Left ventricle myocardium superior (tissue), 1 donor: ENCODE measurements at regions not wholly inside any gene's neighbourhood (a gene's known extent, or its start where the extent isn't known, plus 50 kb on each side); places are given as distances from the start of the nearest gene placed in this dataset.
"Not testable (repeated sequence)": the region's sequence is repeated elsewhere in the genome, so short reads cannot be mapped to it uniquely, and the experiment has no call there.

Experiments used
- ATAC-seq: fragments of 200-7000 bp; cut with Tn5 transposase; one replicate; pipeline ENCODE4 v1.9.1; 2020; ENCODE audit warnings: mild to moderate bottlenecking, moderate library complexity
- DNase-seq: peaks from one replicate; pipeline ENCODE4 v3.0.0-alpha.2; 2020
- intact Hi-C: fragments of 100-400 bp; cut with micrococcal nuclease; formaldehyde crosslinking; loops from one replicate; pipeline ENCODE4 v1.11.0; 2022
- donor health status: DM: no; HTN: yes; CAD: no; lungs with severe emphysema.

GRCh38 chr1:220942278-220942677 lies 63.0 kb downstream of the HLX start:
- DNase-seq (no peak), ATAC-seq (no peak)
- intact Hi-C loops, result no loop called here

DNA sequence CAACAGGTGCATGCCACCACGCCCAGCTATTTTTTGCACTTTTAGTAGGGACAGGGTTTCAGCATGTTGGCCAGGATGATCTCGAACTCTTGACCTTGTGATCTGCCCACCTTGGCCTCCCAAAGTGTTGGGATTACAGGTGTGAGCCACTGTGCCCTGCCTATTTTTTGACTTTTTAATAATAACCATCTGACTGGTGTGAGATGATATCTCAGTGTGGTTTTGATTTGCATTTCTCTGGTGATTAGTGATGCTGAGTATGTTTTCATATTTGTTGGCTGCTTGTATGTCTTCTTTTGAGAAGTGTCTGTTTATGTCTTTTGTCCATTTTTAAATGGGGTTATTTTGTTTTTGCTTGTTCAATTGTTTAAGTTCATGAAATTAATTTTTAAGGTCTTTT lies 63.7 kb downstream of the HLX start:
- ATAC-seq, DNase-seq, intact Hi-C loops: not testable (repeated sequence)

DNA sequence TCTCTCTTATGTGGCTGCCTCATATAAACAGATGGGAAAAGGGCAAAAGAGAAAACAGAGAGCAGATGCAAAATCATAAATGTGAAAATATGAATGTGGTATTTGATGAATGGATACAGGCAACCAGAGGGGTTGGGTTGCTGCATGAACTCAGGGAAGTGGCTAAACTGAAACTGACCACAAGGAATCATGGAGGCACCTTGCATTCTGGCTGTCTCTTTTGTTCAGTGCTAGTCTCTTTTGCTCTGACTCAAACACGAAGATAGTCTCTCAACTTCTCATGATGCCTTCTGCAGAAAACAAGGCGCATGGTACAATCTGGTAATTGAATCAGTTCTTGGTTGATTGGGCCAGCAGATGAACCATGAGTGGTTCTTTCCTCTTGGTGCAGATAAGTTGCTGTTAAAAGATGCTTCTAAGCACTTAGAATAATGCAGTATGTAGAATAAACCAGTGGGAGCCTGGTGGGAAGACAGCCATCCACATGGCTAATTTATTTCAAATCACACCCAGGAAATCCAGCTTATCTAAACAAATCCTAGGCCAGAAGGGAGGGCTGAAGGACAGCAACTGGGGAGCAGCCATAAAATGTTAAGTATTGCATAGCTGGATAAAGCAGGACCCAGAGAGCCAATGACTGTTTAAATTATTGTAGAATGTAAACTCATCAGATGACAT lies 64.2 kb downstream of the HLX start:
- DNase-seq, result no peak
- ATAC-seq, result no peak
- intact Hi-C loops, result no loop called here

- no peak for DNase-seq
- ATAC-seq, result no peak
- intact Hi-C loops, result no loop called here
Observed at GRCh38 chr1:220950576-220950975, 71.3 kb downstream of the HLX start.

DNA sequence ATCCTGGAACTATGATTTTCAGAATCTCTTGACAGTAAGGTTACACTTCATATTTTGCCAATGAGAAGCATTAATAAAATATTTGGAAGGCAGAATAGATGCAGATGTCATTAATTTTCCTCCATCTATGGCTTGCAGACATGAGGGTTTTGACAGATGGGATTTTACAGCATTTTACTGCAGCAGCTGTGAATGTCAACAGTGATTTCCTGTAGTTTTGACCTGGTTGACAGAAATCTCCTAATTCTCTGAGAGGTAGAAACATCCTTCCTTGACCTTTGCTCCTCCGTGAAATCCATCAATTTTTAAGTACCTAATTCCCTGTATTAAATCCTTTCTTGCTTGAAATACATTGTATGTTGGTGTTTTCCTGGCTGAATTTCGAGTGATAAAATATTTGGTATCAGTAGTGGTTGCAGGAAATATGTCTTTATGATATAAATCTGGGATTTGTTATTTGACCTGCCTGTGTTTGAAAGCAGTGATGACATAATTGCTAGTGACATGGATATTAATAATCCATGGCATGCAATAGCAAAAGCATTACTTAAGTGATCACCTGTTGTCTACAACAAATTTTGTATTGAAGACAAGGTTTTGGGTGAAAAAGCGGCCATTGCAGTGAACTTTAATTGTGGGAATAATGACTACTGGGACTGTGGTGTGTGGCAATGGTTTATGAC lies 73.9 kb downstream of the HLX start:
- DNase-seq, result no peak
- intact Hi-C loops, result no loop called here
- no peak for ATAC-seq

- intact Hi-C loops, result no loop called here
- DNase-seq (no peak), ATAC-seq (no peak)
Observed at GRCh38 chr1:220954321-220955075, 75.3 kb downstream of the HLX start.

DNA sequence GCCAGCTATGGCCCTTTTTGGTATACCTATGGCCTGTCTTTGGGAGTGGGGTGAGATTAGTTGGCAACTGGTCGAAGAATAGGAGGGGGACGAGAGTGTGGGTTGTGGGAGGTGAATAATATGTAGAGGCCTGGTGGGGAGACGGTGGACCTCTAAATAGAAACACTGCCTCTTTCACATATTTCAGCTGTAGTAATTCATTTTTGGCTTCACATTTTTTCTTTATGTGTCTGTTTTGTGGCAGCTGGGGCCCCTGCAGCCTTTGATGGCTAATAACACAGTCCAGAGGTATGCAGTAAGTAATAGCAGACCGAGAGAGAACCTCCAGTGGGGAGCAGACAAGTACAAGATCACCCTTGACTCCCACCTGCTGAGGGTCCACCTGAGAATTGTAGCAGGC lies 75.9 kb downstream of the HLX start:
- intact Hi-C loops, result no loop called here
- no peak for DNase-seq
- ATAC-seq, result no peak

- peak; percentile 60 for ATAC-seq
- DNase-seq, result no peak
- intact Hi-C loops, result no loop called here
Observed at GRCh38 chr1:220956501-220957232, 77.4 kb downstream of the HLX start.

DNA sequence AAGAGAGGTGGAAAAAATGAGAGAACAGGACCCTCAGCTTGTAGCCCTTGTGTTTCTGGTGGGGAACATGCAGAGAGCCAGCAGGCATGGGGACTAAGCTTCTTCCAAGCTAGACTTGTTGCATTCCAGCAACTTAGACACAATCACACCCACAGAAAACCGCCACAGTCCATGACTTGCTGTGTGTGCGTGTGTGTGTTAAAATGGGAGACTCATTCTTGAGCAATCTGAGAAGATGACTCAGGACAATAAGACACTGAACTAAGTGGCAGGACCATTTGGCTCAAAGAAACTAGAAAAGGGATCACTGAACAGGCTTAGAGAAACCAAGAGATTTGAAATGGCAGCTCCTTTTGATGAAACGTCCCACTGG lies 78.0 kb downstream of the HLX start:
- intact Hi-C loops, result no loop called here
- DNase-seq (no peak), ATAC-seq (peak; percentile 87)

- intact Hi-C loops, result no loop called here
- no peak for ATAC-seq
Observed at GRCh38 chr1:220958234-220958633, 79.0 kb downstream of the HLX start.

DNA sequence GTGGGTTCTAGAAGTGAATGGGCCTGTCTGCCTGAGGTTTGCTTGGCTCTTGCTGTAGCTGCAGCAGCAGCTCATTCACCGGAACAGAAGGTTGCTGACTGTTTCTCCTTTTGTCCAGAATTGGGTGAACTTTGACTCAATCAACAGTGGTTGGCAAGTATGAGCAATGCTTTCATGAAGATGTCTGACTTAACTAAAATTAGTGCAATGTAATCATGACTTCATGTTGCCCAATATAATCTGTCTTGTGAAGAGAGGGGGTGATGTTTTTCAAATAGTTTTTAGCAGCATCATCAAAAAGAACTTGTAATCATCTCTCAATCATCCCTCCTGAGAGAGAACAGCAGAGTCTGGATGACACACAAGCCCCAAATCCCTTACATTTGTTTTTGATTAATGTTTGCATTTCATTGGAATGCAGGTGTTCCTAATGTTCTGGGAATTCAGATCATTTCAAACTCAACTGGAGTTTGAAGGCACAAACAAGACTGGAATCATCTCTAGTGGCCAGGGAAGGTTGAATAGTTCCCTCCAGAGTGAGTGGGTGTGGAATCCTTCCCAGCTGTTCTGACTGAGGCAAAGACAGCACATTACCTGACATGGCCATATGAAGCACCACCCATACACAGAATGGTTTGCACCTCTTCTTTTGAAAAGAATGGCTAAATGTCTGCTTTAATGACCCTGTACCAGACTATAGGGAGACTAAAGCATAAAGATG lies 82.9 kb downstream of the HLX start:
- intact Hi-C loops, result no loop called here
- peak; percentile 31 for ATAC-seq
- DNase-seq, result no peak

More at GRCh38 chr1:220958234-220958633, 79.0 kb downstream of the HLX start:
- DNase-seq, result no peak

DNA sequence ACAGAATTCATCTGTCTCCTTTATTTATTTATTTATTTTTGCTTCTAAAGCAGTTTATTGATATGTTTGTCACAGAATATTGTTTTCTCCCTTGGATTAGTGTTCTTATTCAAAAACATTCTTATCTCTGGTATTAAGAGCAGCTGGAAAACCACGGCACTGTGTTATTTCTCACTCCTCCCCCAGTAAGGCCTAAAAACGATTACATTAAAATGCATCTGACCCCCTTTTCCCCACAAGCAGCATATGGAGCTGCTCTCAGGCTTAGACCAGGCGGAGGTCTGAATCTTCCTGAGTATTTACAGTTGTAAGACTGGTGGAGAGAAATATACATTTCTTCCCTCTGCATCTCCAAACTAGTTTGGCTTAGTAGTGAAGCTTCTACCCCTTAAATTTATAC lies 86.8 kb downstream of the HLX start:
- no peak for DNase-seq
- intact Hi-C loops, result no loop called here
- no peak for ATAC-seq

GRCh38 chr1:220966473-220966872 lies 87.2 kb downstream of the HLX start:
- DNase-seq, result no peak
- intact Hi-C loops, result no loop called here
- no peak for ATAC-seq

GRCh38 chr1:220966881-220967611 lies 87.8 kb downstream of the HLX start:
- no peak for DNase-seq
- ATAC-seq, result peak; percentile 54
- intact Hi-C loops, result no loop called here

- intact Hi-C loops, result no loop called here
- DNase-seq (no peak), ATAC-seq (no peak)
Observed at GRCh38 chr1:220967911-220968310, 88.7 kb downstream of the HLX start.

- intact Hi-C loops, ATAC-seq, DNase-seq: not testable (repeated sequence)
Observed at GRCh38 chr1:220969281-220969680, 90.0 kb downstream of the HLX start.

DNA sequence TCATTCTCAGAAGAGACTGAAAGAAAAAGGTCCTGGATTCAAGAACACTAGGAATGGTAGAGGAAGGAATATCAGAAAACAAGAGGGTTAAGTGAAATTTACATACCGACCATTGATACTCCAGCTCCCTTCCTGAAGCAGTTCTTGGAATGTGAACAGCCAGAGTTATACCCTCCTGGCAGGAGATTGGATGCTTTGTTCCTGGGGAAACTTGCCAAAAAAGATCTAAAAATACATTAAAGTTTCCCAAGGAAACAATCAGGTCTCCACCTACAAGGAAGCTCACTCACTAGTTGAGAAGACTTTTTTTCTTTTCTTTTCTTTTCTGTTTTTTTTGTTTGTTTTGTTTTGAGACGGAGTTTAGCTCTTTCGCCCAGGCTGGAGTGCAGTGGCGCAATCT lies 91.1 kb downstream of the HLX start:
- no peak for DNase-seq
- ATAC-seq, result no peak
- intact Hi-C loops, result no loop called here

DNA sequence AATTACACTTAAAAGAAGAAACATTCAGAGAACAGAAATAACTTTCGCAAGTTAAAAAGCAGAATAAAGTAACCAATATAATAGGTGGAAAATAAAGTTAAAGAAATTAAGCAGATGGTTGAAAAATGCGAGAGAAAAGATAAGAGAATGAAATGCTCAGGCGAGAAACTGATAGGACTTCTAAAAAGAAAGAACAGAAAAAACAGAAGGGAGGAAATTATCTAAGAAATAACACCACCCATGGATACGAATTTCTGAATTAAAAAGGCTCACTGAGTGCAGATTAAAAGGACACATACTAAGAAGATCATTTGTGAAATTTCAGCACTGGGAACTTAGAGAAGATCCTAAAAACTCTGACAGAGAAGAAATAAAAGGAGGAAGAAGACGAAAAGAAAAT lies 92.0 kb downstream of the HLX start:
- intact Hi-C loops, result no loop called here
- no peak for ATAC-seq
- DNase-seq, result no peak

DNA sequence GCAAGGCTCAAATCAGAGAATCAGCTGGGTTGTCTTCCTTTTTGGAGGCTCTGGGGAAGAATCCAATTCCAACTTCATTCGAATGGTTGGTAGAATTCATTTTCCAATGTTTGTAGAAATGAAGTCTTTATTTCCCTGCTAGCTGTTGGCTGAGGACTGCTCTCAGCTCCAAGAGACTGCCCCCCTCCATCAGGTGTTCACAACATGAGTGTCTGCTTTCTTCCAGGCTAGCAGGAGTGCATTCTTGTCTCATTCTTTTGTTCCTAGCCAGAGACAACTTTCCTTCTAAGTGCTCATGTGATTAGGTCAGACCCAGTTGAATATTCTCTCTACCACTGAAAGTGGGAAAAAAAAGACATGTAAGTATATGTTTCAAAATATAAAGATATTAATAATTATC lies 95.2 kb downstream of the HLX start:
- ATAC-seq (no peak), DNase-seq (no peak)
- intact Hi-C loops, result no loop called here
